HEK293T (cell line): ENCODE measurements at regions not wholly inside any gene's neighbourhood (a gene's known extent, or its start where the extent isn't known, plus 50 kb on each side); places are given as distances from the start of the nearest gene placed in this dataset.

ENCODE experiments used
- BHLHE40 ChIP-seq: fragments of 450-650 bp; IDR thresholded peaks from 2 replicates; pipeline ENCODE4 v1.6.1; 2016; ENCODE audit warnings: mild to moderate bottlenecking, moderate library complexity, borderline replicate concordance
- CTBP1 ChIP-seq: fragments of 450-650 bp; IDR thresholded peaks from 2 replicates; pipeline ENCODE4 v1.6.1; 2016; ENCODE audit warnings: borderline replicate concordance
- ELF4 ChIP-seq: fragments of 450-650 bp; IDR thresholded peaks from 2 replicates; pipeline ENCODE4 v1.6.1; 2017; ENCODE audit warnings: antibody characterized with exemption
- FOXA1 ChIP-seq: fragments of 450-650 bp; IDR thresholded peaks from 2 replicates; pipeline ENCODE4 v1.6.1; 2016; ENCODE audit warnings: mild to moderate bottlenecking
- FOXK2 ChIP-seq: fragments of 450-650 bp; IDR thresholded peaks from 2 replicates; pipeline ENCODE4 v1.6.1; 2016; ENCODE audit warnings: mild to moderate bottlenecking
- FOXM1 ChIP-seq: fragments of 450-650 bp; IDR thresholded peaks from 2 replicates; pipeline ENCODE4 v1.6.1; 2017; ENCODE audit warnings: mild to moderate bottlenecking, borderline replicate concordance
- HDGF ChIP-seq: fragments of 450-650 bp; IDR thresholded peaks from 2 replicates; pipeline ENCODE4 v1.6.1; 2017; ENCODE audit warnings: antibody characterized with exemption, borderline replicate concordance
- L3MBTL2 ChIP-seq: fragments of 450-650 bp; conservative IDR thresholded peaks from 2 replicates; pipeline ENCODE4 v1.6.1; 2016; ENCODE audit warnings: mild to moderate bottlenecking
- PKNOX1 ChIP-seq: fragments of 450-650 bp; IDR thresholded peaks from 2 replicates; pipeline ENCODE4 v1.6.1; 2016
- SP1 ChIP-seq: fragments of 450-650 bp; IDR thresholded peaks from 2 replicates; pipeline ENCODE4 v1.6.1; 2017
- SUZ12 ChIP-seq: fragments of 450-650 bp; IDR thresholded peaks from 2 replicates; pipeline ENCODE4 v1.6.1; 2016; ENCODE audit warnings: mild to moderate bottlenecking
- TARDBP ChIP-seq: fragments of 450-650 bp; IDR thresholded peaks from 2 replicates; pipeline ENCODE4 v1.6.1; 2016

- no peak for TF ChIP-seq FOXM1
- no peak for TF ChIP-seq PKNOX1
- no peak for TF ChIP-seq FOXA1
- no peak for TF ChIP-seq TARDBP
- no peak for TF ChIP-seq SUZ12
- no peak for TF ChIP-seq SP1
- no peak for TF ChIP-seq FOXK2
- no peak for TF ChIP-seq L3MBTL2
- no peak for TF ChIP-seq HDGF
- TF ChIP-seq CTBP1, result no peak
- no peak for TF ChIP-seq BHLHE40
- no peak for TF ChIP-seq ELF4
Observed at GRCh38 chr1:95496307-95496706, 262.3 kb downstream of the RWDD3 start.
